ENCODE measurements at regions not wholly inside any gene's neighbourhood (a gene's known extent, or its start where the extent isn't known, plus 50 kb on each side); places are given as distances from the start of the nearest gene placed in this dataset.
A peak's percentile ranks its signal among the peaks of the same experiment; 100 is the strongest.

GRCh38 chr15:69533522-69533921, 80.9 kb downstream of the RPLP1 start:
- peak in 1 of 2 donors; percentile 0 for DNase-seq
- Histone ChIP-seq H3K4me1 (peaks cover 0 to 12% (median 5%) of the 10 kb centered on the region in 4 donors), H3K27me3 (no peaks in the 10 kb centered on the region), H3K4me3 (no peak overlapping the region), H3K9me3 (no peaks in the 10 kb centered on the region), H3K27ac (no peak overlapping the region), H3K36me3 (no peaks in the 10 kb centered on the region)
- TF ChIP-seq CTCF (IDR thresholded peaks at IDR 0.05), result no peak
- intact Hi-C loops (cut with DNase I; ENCODE audit: low total_unique reads), result no loop called here

GRCh38 chr15:69535101-69535638, 82.6 kb downstream of the RPLP1 start:
- no peaks in the 10 kb centered on the region for H3K9me3 ChIP-seq
- intact Hi-C loops (cut with DNase I; ENCODE audit: low total_unique reads), result no loop called here
- no peak overlapping the region for H3K27ac ChIP-seq
- H3K36me3 ChIP-seq, result no peaks in the 10 kb centered on the region
- no peaks in the 10 kb centered on the region for H3K27me3 ChIP-seq
- no peak overlapping the region for H3K4me3 ChIP-seq
- DNase-seq, result peak in 1 of 2 donors; percentile 7
- H3K4me1 ChIP-seq, result peaks cover 0 to 12% (median 5%) of the 10 kb centered on the region in 4 donors
- TF ChIP-seq CTCF (IDR thresholded peaks at IDR 0.05), result no peak

GRCh38 chr15:69535998-69536397, 83.4 kb downstream of the RPLP1 start:
- intact Hi-C loops (cut with DNase I; ENCODE audit: low total_unique reads), result no loop called here
- no peaks in the 10 kb centered on the region for H3K27me3 ChIP-seq
- H3K27ac ChIP-seq, result no peak overlapping the region
- no peaks in the 10 kb centered on the region for H3K36me3 ChIP-seq
- DNase-seq, result no peak
- H3K9me3 ChIP-seq, result no peaks in the 10 kb centered on the region
- TF ChIP-seq CTCF (IDR thresholded peaks at IDR 0.05), result no peak
- no peak overlapping the region for H3K4me3 ChIP-seq
- peaks cover 0 to 12% (median 5%) of the 10 kb centered on the region in 4 donors for H3K4me1 ChIP-seq

DNA sequence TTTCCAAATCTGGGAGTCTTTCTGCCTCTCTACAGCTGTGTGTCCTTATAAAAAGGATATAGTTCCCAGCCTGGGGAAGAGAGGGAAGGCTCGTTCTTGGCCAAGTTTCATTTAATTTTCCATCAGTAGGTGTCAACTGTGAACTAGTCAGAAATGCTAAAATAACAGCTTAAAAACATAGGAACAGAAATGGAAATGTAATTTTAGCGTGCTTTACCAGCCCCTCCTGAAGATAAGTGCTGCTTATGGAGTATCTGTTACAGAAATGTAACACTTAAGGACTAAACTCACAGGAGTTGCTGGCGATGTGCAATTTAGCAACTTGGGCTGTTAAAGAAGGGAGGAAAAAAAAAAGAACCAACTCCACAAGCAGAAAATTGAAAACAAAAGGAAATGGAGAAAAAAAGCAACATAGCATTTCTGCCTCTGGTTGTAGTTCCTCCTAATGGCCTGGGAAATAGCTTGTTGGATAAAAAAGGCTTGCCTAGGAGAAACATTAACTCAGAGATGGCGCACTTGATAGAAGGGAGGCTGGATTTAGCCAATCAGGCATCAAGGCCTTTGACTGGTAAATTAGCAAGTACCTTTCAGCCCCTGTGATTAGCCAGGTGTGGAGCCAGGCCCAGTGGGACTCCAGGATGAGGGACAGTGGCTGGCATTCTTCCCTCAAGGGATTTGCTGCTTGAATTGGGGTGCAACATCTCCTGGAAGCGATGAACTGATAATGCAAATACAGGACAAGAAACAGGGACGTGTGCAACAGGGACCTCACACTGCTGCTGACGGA, 84.3 kb downstream of the RPLP1 start:
- H3K27me3 ChIP-seq, result no peaks in the 10 kb centered on the region
- H3K9me3 ChIP-seq, result no peaks in the 10 kb centered on the region
- H3K4me1 ChIP-seq, result peaks cover 0 to 5% (median 2%) of the 10 kb centered on the region in 4 donors
- TF ChIP-seq CTCF (IDR thresholded peaks at IDR 0.05), result no peak
- intact Hi-C loops (cut with DNase I; ENCODE audit: low total_unique reads), result no loop called here
- H3K4me3 ChIP-seq, result no peak overlapping the region
- H3K36me3 ChIP-seq, result no peaks in the 10 kb centered on the region
- DNase-seq, result no peak
- H3K27ac ChIP-seq, result no peak overlapping the region

GRCh38 chr15:69537901-69538300, 85.3 kb downstream of the RPLP1 start:
- Histone ChIP-seq H3K4me1 (no peaks in the 10 kb centered on the region), H3K36me3 (no peaks in the 10 kb centered on the region), H3K4me3 (no peak overlapping the region), H3K27ac (no peak overlapping the region), H3K9me3 (no peaks in the 10 kb centered on the region), H3K27me3 (no peaks in the 10 kb centered on the region)
- DNase-seq, result no peak
- intact Hi-C loops (cut with DNase I; ENCODE audit: low total_unique reads), result no loop called here
- no peak for TF ChIP-seq CTCF (IDR thresholded peaks at IDR 0.05)
